Adipocyte (in vitro differentiated cells): ENCODE measurements at regions not wholly inside any gene's neighbourhood (a gene's known extent, or its start where the extent isn't known, plus 50 kb on each side); places are given as distances from the start of the nearest gene placed in this dataset.
"Not testable (repeated sequence)": the region's sequence is repeated elsewhere in the genome, so short reads cannot be mapped to it uniquely, and the experiment has no call there.

Source experiments
- DNase-seq: peaks from one replicate; pipeline ENCODE4 v3.0.0-alpha.2; 2015; ENCODE audit warnings: low read depth
- H3K27me3 ChIP-seq: replicated peaks from 2 replicates; pipeline ENCODE4 v1.7.0; 2013; ENCODE audit warnings: mild to moderate bottlenecking, low read length, moderate library complexity; ENCODE audit not compliant: control insufficient read depth, insufficient read depth
- H3K36me3 ChIP-seq: 2 replicates; pipeline ENCODE4 v1.7.0; 2013; ENCODE audit warnings: low read length, mild to moderate bottlenecking, moderate library complexity; ENCODE audit not compliant: control insufficient read depth, insufficient read depth, severe bottlenecking
- H3K4me1 ChIP-seq: 2 replicates; pipeline ENCODE4 v1.7.0; 2013; ENCODE audit warnings: mild to moderate bottlenecking, low read length, moderate library complexity; ENCODE audit not compliant: control insufficient read depth, insufficient read depth
- H3K4me3 ChIP-seq: 2 replicates; pipeline ENCODE4 v1.7.0; 2013; ENCODE audit warnings: mild to moderate bottlenecking, low read length, moderate library complexity
- H3K9ac ChIP-seq: 2 replicates; pipeline ENCODE4 v1.7.0; 2013; ENCODE audit warnings: mild to moderate bottlenecking, low read length, moderate library complexity
- H3K9me3 ChIP-seq: 2 replicates; pipeline ENCODE4 v1.7.0; 2013; ENCODE audit warnings: mild to moderate bottlenecking, low read length, moderate library complexity; ENCODE audit not compliant: control insufficient read depth

DNA sequence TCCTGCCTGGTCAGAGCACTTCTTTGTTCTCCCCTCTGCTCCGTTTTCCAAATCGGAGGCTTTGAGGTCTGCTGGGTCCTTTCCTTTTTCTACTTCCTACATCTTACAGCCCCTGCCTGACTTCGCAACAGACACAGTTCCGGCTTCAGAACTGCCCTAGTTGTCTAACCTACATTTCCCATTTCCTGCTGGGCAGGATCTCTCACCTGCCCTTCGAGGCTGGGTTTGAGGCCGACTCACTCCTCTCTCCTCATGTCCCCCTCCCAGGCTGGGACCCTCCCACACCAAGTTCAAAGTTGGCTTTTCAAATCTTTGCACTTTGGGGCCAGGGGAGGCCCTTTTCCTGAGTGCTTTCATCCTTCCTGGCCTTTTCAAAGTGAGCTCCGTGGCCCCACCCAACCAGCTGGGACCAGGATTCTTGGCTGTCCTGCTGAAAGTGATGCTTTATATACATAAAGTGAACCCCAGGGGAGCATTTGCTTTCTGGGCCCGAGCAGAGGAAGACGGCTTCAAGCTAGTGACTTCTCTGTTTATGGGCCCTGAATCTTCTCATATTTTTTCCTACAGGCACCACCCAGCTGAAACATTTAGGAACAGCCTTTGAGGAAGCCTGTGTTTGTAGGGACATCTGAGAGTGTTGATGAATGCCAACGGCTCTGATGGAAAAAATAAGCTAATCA lies 281.0 kb upstream of the CRY1 start:
- Histone ChIP-seq H3K4me1 (peaks cover 12% of the 10 kb centered on the region), H3K27me3 (peaks cover 7% of the 10 kb centered on the region), H3K9me3 (no peaks in the 10 kb centered on the region), H3K36me3 (no peaks in the 10 kb centered on the region), H3K9ac (no peak overlapping the region), H3K4me3 (no peak overlapping the region)
- DNase-seq: no peak

DNA sequence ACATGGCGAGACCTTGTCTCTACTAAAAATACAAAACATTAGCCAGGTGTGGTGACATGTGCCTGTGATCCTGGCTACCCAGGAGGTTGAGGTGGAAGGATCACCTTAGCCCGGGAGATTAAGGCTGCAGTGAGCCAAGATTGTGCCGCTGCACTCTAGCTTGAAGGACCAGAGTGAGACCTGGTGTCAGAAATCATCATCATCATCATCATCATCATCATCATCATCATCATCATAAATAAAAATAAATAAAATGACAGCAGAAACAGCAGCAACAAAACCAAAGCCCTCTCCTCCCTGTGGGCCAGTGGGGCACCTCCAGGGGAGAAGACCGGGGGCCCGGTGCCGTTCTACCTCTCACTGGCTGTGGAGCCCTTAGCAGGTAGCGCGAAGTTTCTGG lies 281.9 kb upstream of the CRY1 start:
- H3K9ac ChIP-seq: no peak overlapping the region
- H3K4me1 ChIP-seq: peaks cover 21% of the 10 kb centered on the region
- H3K4me3 ChIP-seq: no peak overlapping the region
- peaks cover 3% of the 10 kb centered on the region for H3K27me3 ChIP-seq
- no peaks in the 10 kb centered on the region for H3K9me3 ChIP-seq
- no peaks in the 10 kb centered on the region for H3K36me3 ChIP-seq
- DNase-seq: no peak

DNA sequence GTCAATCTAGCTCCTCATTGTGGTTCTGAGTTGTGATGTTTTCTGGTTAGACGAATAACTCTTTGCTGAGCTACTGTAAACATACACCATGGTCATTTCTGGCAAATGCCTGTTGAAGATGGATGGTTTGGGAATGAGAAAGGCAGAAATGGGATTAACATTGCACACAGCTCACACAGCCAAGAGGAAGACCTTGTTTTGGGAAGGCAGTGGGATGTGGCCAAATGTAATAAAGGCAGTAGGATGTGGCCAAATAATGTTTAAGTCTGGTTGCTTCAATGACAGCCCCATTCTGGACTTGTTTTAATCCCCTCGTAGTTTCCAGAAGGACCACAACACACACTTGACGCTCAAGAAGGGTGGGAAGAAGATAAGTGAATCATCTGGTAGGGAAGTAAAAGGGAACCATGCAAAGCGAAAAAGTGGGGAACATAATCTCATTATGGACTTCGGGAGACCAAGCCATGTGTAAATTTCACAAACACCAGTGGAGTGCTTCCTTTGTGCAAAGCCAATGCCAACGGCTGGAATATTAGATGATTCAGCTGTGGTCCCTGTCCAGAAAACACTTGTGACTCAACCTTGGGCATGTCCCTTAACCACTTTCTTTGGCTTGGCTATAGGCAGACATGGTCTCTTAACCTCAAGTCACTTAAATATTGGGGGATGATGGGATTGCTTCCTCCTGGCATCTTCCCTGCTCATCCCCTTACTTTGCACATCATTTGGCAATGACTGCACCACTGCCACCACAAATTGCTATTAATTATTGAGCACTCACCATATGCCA lies 284.4 kb upstream of the CRY1 start:
- Histone ChIP-seq H3K9ac (no peak overlapping the region), H3K36me3 (no peaks in the 10 kb centered on the region), H3K4me3 (no peak overlapping the region), H3K27me3 (no peaks in the 10 kb centered on the region), H3K9me3 (no peaks in the 10 kb centered on the region), H3K4me1 (peaks cover 13% of the 10 kb centered on the region)
- no peak for DNase-seq

DNA sequence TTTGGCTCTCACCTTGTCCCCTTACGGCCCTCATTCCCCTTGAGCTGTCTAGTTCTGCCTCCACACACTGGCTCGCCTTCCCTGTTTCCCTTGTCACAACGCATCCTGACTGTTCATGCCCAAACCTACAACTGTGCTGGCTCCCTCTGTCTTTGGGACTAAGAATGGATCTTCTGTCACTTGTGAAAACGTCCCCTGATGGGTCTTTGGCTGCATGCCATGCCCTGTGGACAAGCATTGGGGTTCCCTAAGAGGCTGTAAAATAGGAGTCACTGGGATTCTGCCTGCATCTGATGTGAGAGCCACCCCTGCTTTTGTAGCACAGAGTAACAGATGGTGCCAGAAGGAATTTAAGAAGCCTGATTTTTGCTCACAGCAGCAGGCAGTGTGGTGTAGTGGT lies 285.3 kb upstream of the CRY1 start:
- Histone ChIP-seq H3K4me3 (no peak overlapping the region), H3K36me3 (no peaks in the 10 kb centered on the region), H3K4me1 (peaks cover 13% of the 10 kb centered on the region), H3K9me3 (no peaks in the 10 kb centered on the region), H3K27me3 (no peaks in the 10 kb centered on the region), H3K9ac (no peak overlapping the region)
- no peak for DNase-seq

GRCh38 chr12:107379142-107379851 lies 285.9 kb upstream of the CRY1 start:
- not testable (repeated sequence) for H3K9ac ChIP-seq, H3K9me3 ChIP-seq, H3K27me3 ChIP-seq, H3K36me3 ChIP-seq, H3K4me3 ChIP-seq
- H3K4me1 ChIP-seq: peaks cover 13% of the 10 kb centered on the region
- DNase-seq: peak; percentile 25

GRCh38 chr12:107379852-107380567 lies 286.7 kb upstream of the CRY1 start:
- peaks cover 13% of the 10 kb centered on the region for H3K4me1 ChIP-seq
- no peaks in the 10 kb centered on the region for H3K9me3 ChIP-seq
- no peaks in the 10 kb centered on the region for H3K36me3 ChIP-seq
- peak; percentile 65 for DNase-seq
- H3K4me3 ChIP-seq: no peak overlapping the region
- H3K27me3 ChIP-seq: no peaks in the 10 kb centered on the region
- no peak overlapping the region for H3K9ac ChIP-seq

GRCh38 chr12:107384645-107385044 lies 291.3 kb upstream of the CRY1 start:
- peaks cover 10% of the 10 kb centered on the region for H3K4me1 ChIP-seq
- peaks cover 9% of the 10 kb centered on the region for H3K9me3 ChIP-seq
- no peak overlapping the region for H3K9ac ChIP-seq
- H3K27me3 ChIP-seq: peaks cover 2% of the 10 kb centered on the region
- H3K36me3 ChIP-seq: no peaks in the 10 kb centered on the region
- no peak overlapping the region for H3K4me3 ChIP-seq
- DNase-seq: no peak

GRCh38 chr12:107385509-107385908 lies 292.2 kb upstream of the CRY1 start:
- Histone ChIP-seq H3K9me3 (peaks cover 17% of the 10 kb centered on the region), H3K4me1 (peaks cover 1% of the 10 kb centered on the region), H3K27me3 (peaks cover 2% of the 10 kb centered on the region), H3K36me3 (no peaks in the 10 kb centered on the region), H3K9ac (no peak overlapping the region), H3K4me3 (no peak overlapping the region)
- no peak for DNase-seq

- Histone ChIP-seq H3K4me3 (no peak overlapping the region), H3K27me3 (peaks cover 3% of the 10 kb centered on the region), H3K9me3 (peaks cover 17% of the 10 kb centered on the region), H3K36me3 (no peaks in the 10 kb centered on the region), H3K4me1 (no peaks in the 10 kb centered on the region), H3K9ac (no peak overlapping the region)
- DNase-seq: no peak
Measured at GRCh38 chr12:107386569-107386968, 293.2 kb upstream of the CRY1 start.

GRCh38 chr12:107388263-107388662 lies 294.9 kb upstream of the CRY1 start:
- H3K9ac ChIP-seq: no peak overlapping the region
- H3K36me3 ChIP-seq: no peaks in the 10 kb centered on the region
- no peak overlapping the region for H3K4me3 ChIP-seq
- no peak for DNase-seq
- peaks cover 15% of the 10 kb centered on the region for H3K27me3 ChIP-seq
- H3K4me1 ChIP-seq: no peaks in the 10 kb centered on the region
- peaks cover 17% of the 10 kb centered on the region for H3K9me3 ChIP-seq

- Histone ChIP-seq H3K9me3 (peaks cover 17% of the 10 kb centered on the region), H3K4me1 (no peaks in the 10 kb centered on the region), H3K27me3 (peaks cover 30% of the 10 kb centered on the region), H3K9ac (no peak overlapping the region), H3K36me3 (no peaks in the 10 kb centered on the region), H3K4me3 (no peak overlapping the region)
- no peak for DNase-seq
Measured at GRCh38 chr12:107390414-107390813, 295.2 kb upstream of the PWP1 start.
